ENCODE measurements at regions not wholly inside any gene's neighbourhood (a gene's known extent, or its start where the extent isn't known, plus 50 kb on each side); places are given as distances from the start of the nearest gene placed in this dataset.

DNA sequence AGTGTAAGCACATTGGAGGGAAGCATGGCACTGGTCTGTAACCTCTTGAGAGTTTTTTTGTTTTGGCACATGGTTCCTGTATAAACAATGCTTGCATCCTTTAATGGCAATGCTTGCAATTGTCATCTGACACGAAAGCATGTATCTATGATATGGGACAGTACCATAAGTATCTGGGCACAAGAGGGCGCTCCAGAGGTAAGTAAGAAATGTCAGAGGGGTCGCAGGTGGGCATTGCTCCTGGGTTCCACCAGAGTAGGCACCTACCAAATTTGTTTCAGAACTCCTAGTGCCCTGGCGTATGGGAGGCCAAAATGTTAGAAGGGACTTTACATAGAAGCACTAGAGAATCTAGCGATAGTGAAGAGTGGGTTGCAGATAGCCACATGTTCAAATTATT, 58.7 kb upstream of the BCHE start:
- no peak overlapping the region for H3K27ac ChIP-seq
- ChIA-PET CTCF (interaction anchor here (0.6 to 0.7 kb wide), 2 partner anchors 522 to 1656 kb away, joined by 3 to 4 read pairs; no protein-coding TSS in a partner anchor), POLR2A (ENCODE audit: low non-redundant PET) (no interaction called here)
- TF ChIP-seq, protein P1, sequence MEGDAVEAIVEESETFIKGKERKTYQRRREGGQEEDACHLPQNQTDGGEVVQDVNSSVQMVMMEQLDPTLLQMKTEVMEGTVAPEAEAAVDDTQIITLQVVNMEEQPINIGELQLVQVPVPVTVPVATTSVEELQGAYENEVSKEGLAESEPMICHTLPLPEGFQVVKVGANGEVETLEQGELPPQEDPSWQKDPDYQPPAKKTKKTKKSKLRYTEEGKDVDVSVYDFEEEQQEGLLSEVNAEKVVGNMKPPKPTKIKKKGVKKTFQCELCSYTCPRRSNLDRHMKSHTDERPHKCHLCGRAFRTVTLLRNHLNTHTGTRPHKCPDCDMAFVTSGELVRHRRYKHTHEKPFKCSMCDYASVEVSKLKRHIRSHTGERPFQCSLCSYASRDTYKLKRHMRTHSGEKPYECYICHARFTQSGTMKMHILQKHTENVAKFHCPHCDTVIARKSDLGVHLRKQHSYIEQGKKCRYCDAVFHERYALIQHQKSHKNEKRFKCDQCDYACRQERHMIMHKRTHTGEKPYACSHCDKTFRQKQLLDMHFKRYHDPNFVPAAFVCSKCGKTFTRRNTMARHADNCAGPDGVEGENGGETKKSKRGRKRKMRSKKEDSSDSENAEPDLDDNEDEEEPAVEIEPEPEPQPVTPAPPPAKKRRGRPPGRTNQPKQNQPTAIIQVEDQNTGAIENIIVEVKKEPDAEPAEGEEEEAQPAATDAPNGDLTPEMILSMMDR (conservative IDR thresholded peaks at IDR 0.05; ENCODE audit: low read depth), result no peak
- DNase-seq (ENCODE audit: low spot score), result no peak

GRCh38 chr3:165892565-165892964, 55.3 kb upstream of the BCHE start:
- TF ChIP-seq, protein P1 (conservative IDR thresholded peaks at IDR 0.05; ENCODE audit: low read depth), result no peak
- POLR2A ChIA-PET (ENCODE audit: low non-redundant PET), result no interaction called here
- CTCF ChIA-PET, result interaction anchor here (0.6 kb wide), 1 partner anchor 34 kb away, joined by 3 read pairs; no protein-coding TSS in a partner anchor
- H3K27ac ChIP-seq, result no peak overlapping the region
- no peak for DNase-seq (ENCODE audit: low spot score)

Data from RWPE1 (cell line).